H1 (cell line): ENCODE measurements at regions not wholly inside any gene's neighbourhood (a gene's known extent, or its start where the extent isn't known, plus 50 kb on each side); places are given as distances from the start of the nearest gene placed in this dataset.
A peak's percentile ranks its signal among the peaks of the same experiment; 100 is the strongest.

Experiments used
- CTCF ChIA-PET: fragments of 300-600 bp; sonication (Branson Sonifier 250); formaldehyde crosslinking; loops from one replicate; lab custom pipeline; 2021; ENCODE audit not compliant: partially characterized antibody; lab: Charles Lee
- POLR2A ChIA-PET: fragments of 300-600 bp; sonication (Branson Sonifier 250); formaldehyde crosslinking; loops from one replicate; lab custom pipeline; 2021; ENCODE audit warnings: inconsistent platforms; ENCODE audit not compliant: partially characterized antibody; lab: Charles Lee
- DNase-seq, 2 experiments: peaks; one replicate each; pipeline versions ENCODE4 v3.0.0 to v3.0.0-alpha.2; 2010 to 2022; ENCODE audit warnings: low spot score in 2 of 2, low read depth in 1 of 2, mixed read lengths in 1 of 2
- FAIRE-seq: peaks from 2 replicates; lab custom pipeline; 2011; peaks lifted over from hg19 to GRCh38; lab: Jason Lieb, UNC
- H2AFZ ChIP-seq: 2 replicates; pipeline ENCODE4 v1.8.1; 2012; ENCODE audit warnings: low read length, inconsistent platforms
- H2AK5ac ChIP-seq: 2 replicates; pipeline ENCODE4 v1.6.1; 2013; ENCODE audit warnings: low read depth, low read length
- H2BK120ac ChIP-seq: replicated peaks from 2 replicates; pipeline ENCODE3; 2013; ENCODE audit warnings: low read depth, low read length, inconsistent platforms
- H2BK12ac ChIP-seq: 2 replicates; pipeline ENCODE4 v1.6.1; 2013; ENCODE audit warnings: low read depth, low read length
- H2BK15ac ChIP-seq: 2 replicates; pipeline ENCODE4 v1.6.1; 2013; ENCODE audit warnings: low read length
- H2BK20ac ChIP-seq: 2 replicates; pipeline ENCODE4 v1.6.1; 2013; ENCODE audit warnings: low read length
- H2BK5ac ChIP-seq: 2 replicates; pipeline ENCODE4 v1.6.1; 2013; ENCODE audit warnings: low read depth, low read length
- H3K14ac ChIP-seq: 2 replicates; pipeline ENCODE4 v1.6.1; 2013; ENCODE audit warnings: inconsistent platforms; ENCODE audit not compliant: insufficient read length
- H3K18ac ChIP-seq: 2 replicates; pipeline ENCODE4 v1.6.1; 2013; ENCODE audit warnings: low read length; ENCODE audit errors: extremely low read depth
- H3K23ac ChIP-seq: 2 replicates; pipeline ENCODE4 v1.6.1; 2013; ENCODE audit warnings: inconsistent platforms; ENCODE audit not compliant: insufficient read length
- H3K23me2 ChIP-seq: 2 replicates; pipeline ENCODE4 v1.6.1; 2013; ENCODE audit warnings: low read depth, low read length
- H3K27ac ChIP-seq: 2 replicates; pipeline ENCODE4 v1.6.1; 2011; ENCODE audit warnings: low read depth, low read length, inconsistent platforms
- H3K27me3 ChIP-seq, 4 experiments: replicated peaks in 1 of 4; 1 replicate in 1 of 4; 2 replicates in 3 of 4; pipeline versions ENCODE4 v1.6.1 to v1.8.1; 2011 to 2013; ENCODE audit warnings: low read length in 3 of 4, mild to moderate bottlenecking in 3 of 4, inconsistent platforms in 2 of 4, mixed read lengths in 2 of 4, moderate library complexity in 1 of 4; ENCODE audit not compliant: control insufficient read depth in 3 of 4, insufficient read depth in 3 of 4; ENCODE audit errors: extremely low read depth in 1 of 4
- H3K36me3 ChIP-seq, 4 experiments: 2 replicates each; pipeline versions ENCODE4 v1.6.1 to v1.8.1; 2011 to 2013; ENCODE audit warnings: mild to moderate bottlenecking in 4 of 4, low read length in 3 of 4, moderate library complexity in 2 of 4, control low read depth in 1 of 4, inconsistent platforms in 1 of 4; ENCODE audit not compliant: insufficient read depth in 4 of 4, control insufficient read depth in 2 of 4
- H3K4ac ChIP-seq: replicated peaks from 2 replicates; pipeline ENCODE3; 2013; ENCODE audit warnings: low read length, low read depth, mixed read lengths, inconsistent platforms; ENCODE audit not compliant: insufficient read length
- H3K4me1 ChIP-seq, 4 experiments: replicated peaks in 1 of 4; 1 replicate in 1 of 4; 2 replicates in 3 of 4; pipeline versions ENCODE4 v1.6.1 to v1.8.1; 2011 to 2013; ENCODE audit warnings: low read length in 3 of 4, inconsistent platforms in 2 of 4, mixed read lengths in 1 of 4; ENCODE audit not compliant: insufficient read depth in 4 of 4, control insufficient read depth in 3 of 4
- H3K4me2 ChIP-seq, 2 experiments: 2 replicates each; pipeline versions ENCODE4 v1.6.1 to v1.8.1; 2011 to 2013; ENCODE audit warnings: low read depth in 2 of 2, low read length in 2 of 2, control low read depth in 1 of 2, inconsistent platforms in 1 of 2, mild to moderate bottlenecking in 1 of 2; ENCODE audit not compliant: insufficient read depth in 1 of 2
- H3K4me3 ChIP-seq, 4 experiments: fragments of 200-600, 300-600 bp in 1 of 4; sonication (generic), shearing (Covaris generic), sonication (Bioruptor Twin) in 1 of 4; 2 replicates each; pipeline versions ENCODE4 v1.5.1 to v1.8.1; 2011 to 2016; ENCODE audit warnings: low read length in 4 of 4, low read depth in 3 of 4, control low read depth in 2 of 4, inconsistent platforms in 2 of 4, mild to moderate bottlenecking in 2 of 4, mixed read lengths in 1 of 4, moderate library complexity in 1 of 4; ENCODE audit not compliant: insufficient read depth in 2 of 4; ENCODE audit errors: extremely low read depth in 1 of 4
- H3K56ac ChIP-seq: replicated peaks from 2 replicates; pipeline ENCODE3; 2013; ENCODE audit warnings: low read depth, mild to moderate bottlenecking, mixed read lengths, low read length, inconsistent platforms; ENCODE audit not compliant: insufficient read length
- H3K79me1 ChIP-seq: 2 replicates; pipeline ENCODE4 v1.6.1; 2013; ENCODE audit warnings: low read depth, low read length, control low read depth
- H3K79me2 ChIP-seq, 2 experiments: 2 replicates each; pipeline versions ENCODE4 v1.6.1 to v1.8.1; 2012 to 2013; ENCODE audit warnings: low read length in 2 of 2, mild to moderate bottlenecking in 2 of 2, inconsistent platforms in 1 of 2; ENCODE audit not compliant: insufficient read depth in 2 of 2, control insufficient read depth in 1 of 2
- H3K9ac ChIP-seq, 4 experiments: replicated peaks in 1 of 4; 1 replicate in 1 of 4; 2 replicates in 3 of 4; pipeline versions ENCODE4 v1.6.1 to v1.8.1; 2011 to 2013; ENCODE audit warnings: low read depth in 3 of 4, low read length in 3 of 4, control low read depth in 2 of 4, mild to moderate bottlenecking in 2 of 4, moderate library complexity in 2 of 4, inconsistent platforms in 1 of 4; ENCODE audit errors: extremely low read depth in 1 of 4
- H3K9me3 ChIP-seq, 2 experiments: 2 replicates each; pipeline versions ENCODE4 v1.6.1 to v1.8.1; 2012 to 2013; ENCODE audit warnings: mild to moderate bottlenecking in 2 of 2, moderate library complexity in 2 of 2, control low read depth in 1 of 2, inconsistent platforms in 1 of 2, low read depth in 1 of 2, low read length in 1 of 2, mixed read lengths in 1 of 2; ENCODE audit not compliant: insufficient read depth in 2 of 2
- H4K20me1 ChIP-seq, 2 experiments: replicated peaks in 1 of 2; 2 replicates each; pipeline versions ENCODE3 to v1.8.1; 2011 to 2013; ENCODE audit warnings: inconsistent platforms in 2 of 2, low read length in 2 of 2, mild to moderate bottlenecking in 1 of 2; ENCODE audit not compliant: insufficient read depth in 2 of 2, control insufficient read depth in 1 of 2
- H4K5ac ChIP-seq: 2 replicates; pipeline ENCODE4 v1.6.1; 2013; ENCODE audit warnings: low read length, low read depth, mixed read lengths, inconsistent platforms; ENCODE audit not compliant: insufficient read length
- H4K8ac ChIP-seq: 2 replicates; pipeline ENCODE4 v1.8.0; 2013; ENCODE audit warnings: mild to moderate bottlenecking, moderate library complexity, low read length, inconsistent platforms; ENCODE audit not compliant: insufficient read depth; ENCODE audit errors: extremely low read depth
- H4K91ac ChIP-seq: replicated peaks from 2 replicates; pipeline ENCODE3; 2013; ENCODE audit warnings: low read length, mixed read lengths, inconsistent platforms; ENCODE audit not compliant: insufficient read length
- HDAC6 ChIP-seq: IDR thresholded peaks from one replicate; pipeline ENCODE4 v1.7.1; 2012; ENCODE audit warnings: low read depth, mild to moderate bottlenecking, inconsistent platforms, low read length, moderate library complexity
- TEAD4 ChIP-seq: IDR thresholded peaks from 2 replicates; pipeline ENCODE4 v1.6.1; 2012; ENCODE audit warnings: low read depth, low read length, inconsistent platforms, mixed read lengths
- WGBS, 2 experiments: shearing (Covaris generic) in 1 of 2; methylation state at CpG; one replicate each; pipeline versions ENCODE4 v1.1.6 to v1.1.7; 2013 to 2015; ENCODE audit warnings: low lambda C conversion rate in 2 of 2, mixed read lengths in 2 of 2, inconsistent platforms in 1 of 2, low coverage in 1 of 2, missing lambda C conversion rate in 1 of 2; ENCODE audit not compliant: insufficient replicate concordance in 2 of 2, insufficient coverage in 1 of 2, insufficient read length in 1 of 2; ENCODE audit errors: extremely low coverage in 1 of 2, missing lambda C conversion rate in 1 of 2; 5-methylcytosine and 5-hydroxymethylcytosine counted together
- TF ChIP-seq, protein P1 (sequence below): IDR thresholded peaks from 2 replicates; pipeline ENCODE4 v1.6.1; 2011; ENCODE audit warnings: low read length, improper control_type of control experiment

DNA sequence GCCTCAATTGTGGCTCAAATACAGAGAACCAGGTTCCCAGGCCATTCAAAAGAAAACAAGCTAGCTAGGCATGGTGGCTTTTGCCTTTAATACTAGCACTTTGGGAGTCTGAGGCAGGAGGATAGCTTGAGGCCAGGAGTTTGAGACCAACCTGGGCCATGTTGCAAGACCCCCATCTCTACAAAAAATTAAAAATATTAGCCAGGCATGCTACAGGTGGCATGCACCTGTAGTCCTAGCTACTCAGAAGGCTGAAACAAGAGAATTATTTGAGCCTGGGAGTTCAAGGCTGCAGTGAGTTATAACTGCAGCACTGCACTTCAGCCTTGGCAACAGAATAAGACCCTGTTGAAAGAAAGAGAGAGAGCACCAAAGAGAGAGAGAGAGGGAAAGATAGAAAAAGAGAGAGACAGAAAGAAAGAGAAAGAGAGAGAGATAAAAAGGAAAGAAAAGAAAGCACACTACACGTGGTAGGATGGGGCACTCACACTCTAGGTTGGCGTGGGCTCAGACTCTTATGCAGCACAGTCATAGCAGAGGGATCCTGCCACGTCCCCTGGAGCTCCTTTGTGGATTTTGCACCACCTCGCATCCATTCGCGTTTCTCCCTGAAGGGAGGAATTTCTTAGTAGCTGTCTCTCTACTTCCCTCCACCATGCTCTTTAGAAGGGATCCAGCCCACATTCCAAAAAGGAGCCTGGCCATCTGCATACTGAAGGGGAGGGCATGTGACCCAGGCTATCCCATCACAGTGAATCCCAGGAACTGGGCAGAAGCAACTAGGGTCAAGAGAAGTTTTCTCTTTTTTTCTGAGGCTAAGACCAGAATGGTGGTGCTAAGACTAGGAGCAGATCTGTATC lies 789.9 kb downstream of the UQCRFS1 start:
- peak overlapping the region; percentile 99 for H2BK20ac ChIP-seq
- ChIA-PET CTCF (interaction anchor here (0.5 to 2.3 kb wide), 4 partner anchors 14 to 1140 kb away, joined by 3 to 11 read pairs (median 3); no protein-coding TSS in a partner anchor), POLR2A (interaction anchor here (1.7 kb wide), 1 partner anchor 24 kb away, joined by 3 read pairs; no protein-coding TSS in a partner anchor)

More for the DNA sequence above, 789.9 kb downstream of the UQCRFS1 start:
- Histone ChIP-seq H3K4me1 (peaks cover 9 to 25% (median 18%) of the 10 kb centered on the region in 4 experiments), H3K9ac (no peak overlapping the region)
- TF ChIP-seq, protein P1, sequence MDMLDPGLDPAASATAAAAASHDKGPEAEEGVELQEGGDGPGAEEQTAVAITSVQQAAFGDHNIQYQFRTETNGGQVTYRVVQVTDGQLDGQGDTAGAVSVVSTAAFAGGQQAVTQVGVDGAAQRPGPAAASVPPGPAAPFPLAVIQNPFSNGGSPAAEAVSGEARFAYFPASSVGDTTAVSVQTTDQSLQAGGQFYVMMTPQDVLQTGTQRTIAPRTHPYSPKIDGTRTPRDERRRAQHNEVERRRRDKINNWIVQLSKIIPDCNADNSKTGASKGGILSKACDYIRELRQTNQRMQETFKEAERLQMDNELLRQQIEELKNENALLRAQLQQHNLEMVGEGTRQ, result peak; percentile 45; the same call in 1 of the 2 replicates
- TF ChIP-seq TEAD4 (0 out of 2 replicates have a peak, but pooled peaks have one; percentile 31), HDAC6 (no peak)
- TF ChIP-seq, all 59 proteins: peak for 2
- DNase-seq, result no peak
- Histone ChIP-seq H3K79me1 (no peaks in the 10 kb centered on the region), H3K4me2 (peak overlapping the region in 1 of 2 experiments; percentile 36; a peak in 1 of 4 replicates), H2AK5ac (peak overlapping the region; percentile 17; the same call in 1 of the 2 replicates), H4K20me1 (no peaks in the 10 kb centered on the region), H2BK12ac (peak overlapping the region; percentile 75), H3K14ac (no peak overlapping the region), H2AFZ (no peak overlapping the region), H3K27ac (no peak overlapping the region), H3K18ac (no peak overlapping the region; the same call in 1 of the 2 replicates), H2BK5ac (peak overlapping the region; percentile 98), H3K4me3 (no peak overlapping the region), H3K4ac (no peak overlapping the region), H4K91ac (peak overlapping the region; percentile 2), H2BK120ac (no peak overlapping the region), H3K23ac (no peak overlapping the region), H4K5ac (no peak overlapping the region), H3K27me3 (no peaks in the 10 kb centered on the region), H2BK15ac (no peak overlapping the region), H4K8ac (no peak overlapping the region), H3K23me2 (peaks cover 3% of the 10 kb centered on the region; the same call in 1 of the 2 replicates), H3K56ac (no peak overlapping the region), H3K36me3 (no peaks in the 10 kb centered on the region), H3K79me2 (no peaks in the 10 kb centered on the region), H3K9me3 (no peaks in the 10 kb centered on the region)
- FAIRE-seq, result no peak
- 64% methylated on average over 6 of the region's 6 CpGs; no CpG with 5 or more reads in 1 of the 2 experiments for WGBS, 2 experiments
